HG02884 (cell line): ENCODE measurements at regions not wholly inside any gene's neighbourhood (a gene's known extent, or its start where the extent isn't known, plus 50 kb on each side); places are given as distances from the start of the nearest gene placed in this dataset.

Source experiments
- ATAC-seq: cut with Tn5 transposase; IDR thresholded peaks from one replicate; pipeline ENCODE4 v1.9.1; 2021; ENCODE audit warnings: mild to moderate bottlenecking, moderate library complexity; ENCODE audit not compliant: unreplicated experiment

DNA sequence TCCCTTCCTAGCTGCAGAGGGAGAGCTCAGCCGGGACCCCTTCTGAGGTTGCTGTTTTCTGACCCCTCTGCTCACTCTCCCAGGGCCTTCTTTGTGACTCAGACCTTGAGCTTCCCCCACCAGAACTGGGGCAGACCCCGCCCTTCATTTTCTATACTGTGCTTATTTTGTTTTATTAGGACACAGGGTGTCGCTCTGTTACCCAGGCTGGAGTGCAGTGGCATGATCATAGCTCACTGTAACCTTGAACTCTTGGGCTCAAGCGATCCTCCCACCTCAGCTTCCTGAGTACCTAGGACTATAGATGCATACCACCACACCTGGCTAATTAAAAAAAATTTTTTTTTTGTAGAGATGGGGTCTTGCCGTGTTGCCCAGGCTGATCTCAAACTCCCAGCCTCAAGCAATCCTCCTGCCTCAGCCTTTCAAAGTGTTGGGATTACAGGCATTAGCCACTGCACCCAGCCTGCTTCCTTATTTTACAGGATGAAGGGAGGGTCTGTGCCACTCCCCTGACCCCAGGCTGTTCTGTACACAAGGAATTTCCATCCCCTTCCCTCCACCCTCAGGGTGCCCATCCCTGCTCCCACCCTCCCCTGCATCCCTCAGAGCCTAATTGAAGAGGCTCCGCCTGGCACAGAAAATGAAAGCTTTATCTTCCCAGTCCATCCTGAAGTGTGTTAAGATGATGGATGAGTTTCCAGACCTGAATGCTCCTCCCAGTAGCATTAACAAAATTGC, 195.2 kb upstream of the POU3F1 start:
- no peak for ATAC-seq

DNA sequence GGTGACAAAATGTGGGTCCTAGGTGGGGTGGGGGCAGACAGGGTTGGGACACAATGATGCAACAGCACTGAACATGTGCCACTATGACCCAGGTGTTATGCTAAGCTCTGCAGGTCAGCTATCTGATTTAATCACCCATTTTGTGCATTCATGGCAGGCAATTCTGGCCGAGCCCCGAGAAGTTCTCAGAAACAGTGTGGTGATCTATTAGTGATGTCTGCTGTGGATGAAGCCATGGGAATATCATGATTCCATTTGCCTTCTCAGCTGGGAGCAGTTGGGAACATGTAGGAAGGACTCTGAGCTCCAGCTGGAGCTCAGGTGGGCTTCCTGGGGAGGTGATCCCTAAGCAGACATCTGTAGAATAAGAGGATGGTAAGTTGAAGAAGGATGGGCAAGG, 194.0 kb upstream of the POU3F1 start:
- no peak for ATAC-seq

DNA sequence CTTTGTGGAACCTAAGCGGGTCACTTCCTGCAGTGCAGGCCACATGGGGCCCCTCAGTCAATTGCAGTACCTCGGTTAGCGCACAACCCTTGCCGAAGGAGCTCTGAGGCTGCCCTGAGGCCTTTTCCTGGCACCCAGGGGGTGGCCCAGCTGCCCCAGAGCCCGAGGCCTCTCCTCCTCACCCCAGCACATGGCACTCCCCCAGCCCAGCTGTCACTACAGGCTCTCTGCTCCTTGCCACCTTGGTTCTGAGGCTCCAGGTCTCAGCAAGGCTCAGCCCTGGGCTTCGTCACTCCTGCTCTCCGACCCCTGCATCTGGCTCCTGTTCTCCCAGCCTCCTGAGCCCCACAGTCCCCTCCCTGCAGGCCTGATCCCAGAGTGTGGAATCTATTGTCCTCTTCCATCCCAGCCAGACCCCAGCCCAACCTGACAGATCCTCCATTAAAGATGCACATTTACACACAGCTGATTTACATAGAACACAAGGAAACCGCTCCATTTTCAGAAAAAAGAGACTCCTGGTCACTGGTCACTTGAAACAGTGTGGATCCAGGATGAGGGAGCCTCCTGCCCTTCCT, 192.8 kb upstream of the POU3F1 start:
- ATAC-seq = no peak

DNA sequence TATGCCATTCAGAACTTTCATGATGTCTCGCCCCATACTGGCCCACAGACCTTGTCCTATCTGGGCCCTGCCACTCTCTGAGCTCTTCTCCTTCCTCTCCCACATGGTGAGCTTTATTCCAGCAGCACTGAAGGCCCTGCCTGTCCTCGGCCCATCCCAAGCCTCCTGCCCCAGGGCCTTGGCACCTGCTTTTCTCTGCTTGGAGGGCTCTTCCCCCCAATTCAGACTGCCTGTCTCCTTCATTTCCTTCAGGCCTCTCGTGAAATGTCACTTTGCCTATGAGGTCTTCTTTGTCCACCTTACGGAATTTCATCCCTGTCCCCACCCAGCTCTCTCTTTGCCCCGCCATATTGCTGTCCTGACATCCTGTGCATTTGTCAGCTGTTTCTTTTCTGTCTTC, 191.7 kb upstream of the POU3F1 start:
- ATAC-seq = no peak

DNA sequence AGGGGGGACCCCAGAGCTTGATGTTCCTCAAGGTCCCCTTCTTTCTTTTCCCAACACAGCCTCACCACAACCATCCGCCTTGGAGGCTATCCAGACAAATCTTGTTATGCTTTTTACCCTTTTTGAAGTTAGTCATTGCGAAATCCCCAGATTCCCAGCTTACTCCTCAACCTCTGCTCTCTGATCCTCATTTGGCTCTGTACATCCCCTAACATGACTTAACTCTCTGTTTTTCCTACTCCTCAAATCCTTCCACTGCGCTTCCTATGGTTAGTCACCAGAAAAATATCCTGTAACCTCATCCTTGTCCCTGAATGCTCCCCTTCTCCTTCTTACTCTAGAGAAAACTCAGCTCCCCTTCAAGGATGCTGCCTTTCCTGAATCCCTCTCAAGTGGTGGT, 189.1 kb upstream of the POU3F1 start:
- ATAC-seq = no peak

- ATAC-seq = no peak
Observed at GRCh38 chr1:38231941-38232340, 185.3 kb upstream of the POU3F1 start.

DNA sequence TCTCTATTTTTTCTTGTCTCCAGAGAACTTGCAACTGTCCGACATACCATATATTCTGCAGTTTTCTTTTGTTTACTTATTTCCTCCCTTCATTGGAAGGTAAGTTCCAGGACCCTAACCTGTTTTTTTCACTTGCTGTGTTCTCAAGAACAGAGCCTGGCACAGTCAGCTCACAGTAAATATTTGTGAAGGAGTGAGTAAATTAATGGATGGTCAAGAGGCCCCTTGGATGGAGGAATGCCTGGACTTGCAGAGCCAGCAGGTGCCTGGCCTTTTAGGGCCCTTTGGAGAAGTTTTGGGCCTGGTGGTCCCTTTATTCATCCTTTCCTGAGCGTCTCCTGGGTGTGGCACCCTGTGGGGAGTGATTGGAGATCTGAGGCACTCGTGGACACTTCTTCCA, 182.1 kb upstream of the POU3F1 start:
- no peak for ATAC-seq

- no peak for ATAC-seq
Observed at GRCh38 chr1:38225745-38226144, 179.2 kb upstream of the POU3F1 start.

DNA sequence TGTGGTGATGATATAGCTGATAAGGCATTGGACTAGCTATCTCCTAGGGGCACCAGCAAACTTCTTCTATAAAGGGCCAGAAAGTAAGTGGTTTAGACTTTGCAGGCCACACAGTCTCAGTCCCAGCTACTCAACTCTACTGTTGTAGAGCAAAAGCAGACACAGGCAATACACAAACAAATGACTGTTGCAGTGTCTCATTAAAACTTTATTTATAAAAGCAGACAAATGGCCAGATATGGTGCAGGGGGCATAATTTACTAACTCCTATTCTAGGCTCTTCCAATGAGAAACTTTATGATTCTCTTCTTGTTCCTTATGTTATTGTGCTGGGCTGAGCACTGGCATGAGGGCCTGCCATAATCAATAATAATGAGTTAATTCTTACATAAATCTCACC, 176.8 kb upstream of the POU3F1 start:
- no peak for ATAC-seq

GRCh38 chr1:38222891-38223290, 176.3 kb upstream of the POU3F1 start:
- no peak for ATAC-seq

DNA sequence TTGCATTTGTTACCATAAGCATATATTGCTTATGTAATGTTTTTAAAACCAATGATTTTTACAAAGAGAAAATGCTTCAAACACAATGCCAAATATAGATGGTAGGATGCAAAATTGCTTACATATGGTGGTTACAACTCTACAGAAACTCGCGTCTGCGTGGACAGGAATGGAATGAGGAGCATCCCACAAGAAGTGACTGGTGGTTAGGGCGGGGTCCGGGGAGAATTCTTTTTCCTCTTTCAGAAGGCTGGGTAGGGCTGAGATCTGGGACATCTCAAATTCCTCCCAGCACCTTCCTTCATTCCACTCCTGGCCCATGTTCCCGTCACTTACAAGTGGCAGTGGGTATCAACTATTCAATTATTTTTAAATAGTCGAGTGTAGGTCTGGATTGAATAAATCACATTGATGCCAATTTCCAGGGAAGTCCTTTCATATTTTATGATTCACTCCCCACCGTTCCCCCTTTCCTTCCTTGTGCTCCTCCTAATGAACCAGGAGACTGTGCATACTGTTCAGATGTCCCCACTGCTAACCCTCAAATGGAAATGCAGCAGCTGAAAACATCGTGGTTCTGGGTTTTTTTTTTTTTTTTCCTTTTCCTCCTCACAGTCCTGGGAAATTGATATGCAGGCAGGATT, 174.5 kb upstream of the POU3F1 start:
- ATAC-seq = no peak

DNA sequence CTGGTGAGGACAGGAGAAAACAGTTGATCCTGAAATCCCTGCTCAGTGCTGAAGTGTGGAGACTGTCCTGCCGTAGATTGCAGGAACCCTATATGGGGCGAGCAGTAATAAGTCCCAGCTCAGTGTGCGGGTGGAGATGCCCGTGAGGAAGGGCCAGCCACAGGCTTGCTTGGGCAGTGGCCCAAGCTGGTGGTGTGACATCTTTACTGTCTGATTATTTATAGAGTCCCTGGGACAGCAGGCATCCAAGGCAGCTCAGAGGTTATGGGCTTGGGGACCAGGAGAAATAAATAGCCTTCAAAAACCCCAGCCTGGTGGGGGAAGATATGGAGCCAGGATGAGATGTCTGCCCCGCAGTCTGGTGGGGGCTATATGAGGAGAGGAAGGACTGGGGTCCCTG, 170.7 kb upstream of the POU3F1 start:
- no peak for ATAC-seq

DNA sequence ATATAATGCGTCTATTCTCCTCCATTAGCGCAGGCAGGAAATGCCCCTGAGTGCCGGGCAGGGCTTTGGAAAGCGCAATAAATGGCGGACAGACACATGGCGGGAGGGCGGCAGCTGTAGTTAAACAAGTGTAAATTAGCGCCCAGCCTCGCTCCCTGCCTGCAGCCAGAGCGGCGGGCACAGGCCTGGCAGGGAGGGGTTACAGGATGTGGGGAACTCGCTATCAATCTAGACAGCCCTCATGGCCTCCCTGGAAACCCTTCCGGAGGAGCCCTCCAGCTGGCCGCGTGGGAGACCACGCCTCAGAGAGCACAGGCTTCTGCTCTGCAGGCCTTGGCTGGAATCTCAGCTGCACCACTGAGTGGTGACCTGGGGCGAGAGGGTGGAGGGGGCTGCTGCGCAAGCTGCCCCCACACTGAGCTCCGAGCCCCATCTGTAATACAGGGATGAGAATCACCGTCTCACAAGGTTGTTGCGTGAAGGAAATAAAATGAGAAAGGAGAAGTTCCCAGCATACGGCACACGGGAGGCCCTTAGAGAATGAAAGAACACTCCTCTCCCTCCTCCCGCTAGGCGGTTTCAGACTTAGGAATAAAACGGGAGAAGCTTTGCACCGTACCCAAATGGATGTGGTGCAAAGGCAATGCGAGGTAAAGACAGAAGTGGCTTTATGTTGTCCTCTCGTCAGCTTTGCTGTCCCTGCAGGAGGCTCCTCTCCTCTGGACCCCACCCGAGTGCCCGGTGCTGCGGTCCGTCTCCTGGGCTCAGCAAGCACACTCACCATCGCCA, 167.2 kb upstream of the POU3F1 start:
- no peak for ATAC-seq

GRCh38 chr1:38210895-38211177, 164.2 kb upstream of the POU3F1 start:
- ATAC-seq = no peak

- no peak for ATAC-seq
Observed at GRCh38 chr1:38210021-38210894, 163.7 kb upstream of the POU3F1 start.

DNA sequence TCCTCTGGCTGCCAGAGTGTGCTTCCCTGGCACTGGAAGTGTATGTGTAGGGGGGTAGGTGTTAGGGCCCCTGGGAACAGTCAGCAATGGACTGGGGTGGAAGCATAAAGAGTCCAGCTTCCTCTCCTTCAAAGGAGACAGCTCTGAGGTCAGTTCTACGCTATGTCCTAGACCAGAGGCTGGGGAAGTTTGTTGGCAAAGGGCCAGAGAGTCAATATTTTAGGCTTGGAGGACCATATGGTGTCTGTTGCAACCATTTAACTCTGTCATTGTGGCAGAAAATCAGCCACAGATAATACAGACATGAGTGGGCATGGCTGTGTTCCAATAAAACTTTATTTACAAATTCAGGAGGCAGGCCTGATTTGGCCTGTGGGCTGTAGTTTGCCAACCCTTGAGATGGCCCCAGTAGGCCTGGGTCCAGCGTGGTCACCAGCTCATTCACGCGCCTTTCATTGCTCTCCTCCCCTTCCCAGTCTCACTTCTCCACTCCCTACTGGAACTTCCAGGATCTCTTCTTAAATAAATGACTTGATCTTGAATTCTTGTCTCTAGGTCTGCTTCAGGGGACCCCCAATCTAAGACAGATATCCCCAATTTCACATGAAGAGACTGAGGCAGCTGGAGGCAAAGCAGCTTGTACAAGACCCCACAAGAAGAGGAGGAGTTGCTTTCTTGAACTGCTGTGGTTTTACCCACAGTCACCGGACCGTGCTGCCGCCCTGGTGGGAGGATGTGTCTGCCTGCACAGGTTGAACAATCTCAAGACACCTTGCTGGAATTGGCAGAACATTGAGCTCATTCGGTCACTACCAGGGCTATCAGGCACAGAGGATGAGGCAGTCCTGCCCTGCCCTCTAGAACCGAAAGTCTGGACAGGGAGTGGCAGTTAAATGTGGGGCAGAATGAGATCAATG, 162.4 kb upstream of the POU3F1 start:
- no peak for ATAC-seq

- no peak for ATAC-seq
Observed at GRCh38 chr1:38207906-38208305, 161.3 kb upstream of the POU3F1 start.

DNA sequence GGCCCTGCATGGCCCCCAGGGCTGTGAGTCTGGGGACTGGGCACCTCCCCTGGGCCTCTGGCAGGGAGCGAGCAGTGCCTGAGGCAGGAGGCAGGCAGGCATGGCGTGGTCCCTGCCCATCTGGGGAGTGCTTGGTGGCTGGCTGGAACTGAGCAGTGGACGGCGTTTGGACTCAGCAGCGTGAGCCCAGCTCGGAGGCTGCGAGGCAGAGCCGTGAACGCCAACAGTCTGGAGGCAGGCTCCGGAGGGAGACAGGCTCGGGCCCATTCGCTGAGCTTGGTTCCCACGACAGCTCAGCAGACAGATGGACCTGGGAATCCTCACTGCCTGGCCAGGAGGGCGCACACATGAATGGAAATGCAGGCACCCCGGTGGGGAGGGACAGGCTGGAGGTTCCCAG, 160.7 kb upstream of the POU3F1 start:
- no peak for ATAC-seq

GRCh38 chr1:38204698-38205097, 158.1 kb upstream of the POU3F1 start:
- ATAC-seq = no peak

DNA sequence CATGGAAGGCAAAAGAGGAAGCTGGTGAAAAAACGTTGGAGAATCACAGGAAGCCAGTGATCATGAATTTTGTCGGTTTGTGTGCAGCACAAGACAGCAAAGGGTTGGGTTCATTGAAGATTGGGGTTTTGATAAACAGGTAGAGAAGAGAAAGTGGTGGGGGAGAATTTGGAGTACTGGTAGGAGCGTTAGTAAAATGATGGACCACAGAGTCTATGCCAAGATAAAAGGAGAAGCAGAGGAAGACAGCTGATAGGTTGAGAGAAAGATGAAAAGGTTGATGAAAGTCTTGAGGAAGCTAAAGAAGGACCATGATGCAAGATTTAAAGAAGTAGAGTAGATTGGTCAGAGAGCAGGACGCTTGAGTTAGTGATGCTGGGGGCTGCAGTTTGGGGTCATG, 156.8 kb upstream of the POU3F1 start:
- ATAC-seq = no peak
